Amniotic stem cell (primary cell): ENCODE measurements at regions not wholly inside any gene's neighbourhood (a gene's known extent, or its start where the extent isn't known, plus 50 kb on each side); places are given as distances from the start of the nearest gene placed in this dataset.
A peak's percentile ranks its signal among the peaks of the same experiment; 100 is the strongest.
"Not testable (repeated sequence)": the region's sequence is repeated elsewhere in the genome, so short reads cannot be mapped to it uniquely, and the experiment has no call there.

Experiments used
- DNase-seq: peaks from one replicate; lab custom pipeline; 2025; lab: John Stamatoyannopoulos, UW

DNA sequence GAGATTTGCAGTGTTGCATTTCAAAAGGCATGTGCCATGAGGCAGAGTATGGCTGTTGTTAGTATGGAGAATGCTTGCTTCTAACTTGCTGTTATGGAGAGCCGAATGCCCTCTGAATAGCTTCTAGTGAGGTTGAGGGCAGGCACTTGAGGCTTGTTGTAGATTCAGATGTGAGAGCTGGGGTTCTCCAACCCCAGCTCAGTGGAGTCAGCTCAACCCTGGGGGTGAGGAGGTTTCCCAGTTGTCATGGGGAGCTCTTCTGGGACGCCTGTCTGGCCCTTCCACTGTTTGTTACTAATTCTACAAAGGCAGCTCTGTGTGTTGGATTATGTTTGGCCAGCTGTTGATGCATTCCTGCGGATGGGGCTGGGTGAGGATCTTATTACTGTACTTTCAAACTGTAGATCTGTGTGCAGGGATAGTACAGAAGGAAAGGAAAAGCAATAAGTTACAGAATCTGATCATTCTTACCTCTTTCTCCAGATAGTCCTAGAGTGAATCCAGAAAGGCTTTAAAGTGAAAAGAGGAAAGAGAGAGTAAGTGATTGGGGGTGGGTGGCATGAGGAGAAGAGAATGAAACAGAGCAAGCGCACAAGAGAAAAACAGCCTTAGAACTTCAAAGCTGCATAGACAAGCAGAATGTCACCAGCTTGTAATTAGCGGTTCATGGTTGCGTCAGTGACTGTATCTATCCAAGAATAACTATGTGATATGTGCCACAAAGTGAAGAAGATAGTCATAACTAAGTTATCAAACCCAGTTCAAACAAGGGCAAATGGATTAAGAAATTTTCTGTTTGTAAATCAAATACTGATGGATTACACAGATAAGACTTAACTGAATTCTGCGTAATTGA is 148.7 kb downstream of the PRL start:
- DNase-seq = peak; percentile 49

DNA sequence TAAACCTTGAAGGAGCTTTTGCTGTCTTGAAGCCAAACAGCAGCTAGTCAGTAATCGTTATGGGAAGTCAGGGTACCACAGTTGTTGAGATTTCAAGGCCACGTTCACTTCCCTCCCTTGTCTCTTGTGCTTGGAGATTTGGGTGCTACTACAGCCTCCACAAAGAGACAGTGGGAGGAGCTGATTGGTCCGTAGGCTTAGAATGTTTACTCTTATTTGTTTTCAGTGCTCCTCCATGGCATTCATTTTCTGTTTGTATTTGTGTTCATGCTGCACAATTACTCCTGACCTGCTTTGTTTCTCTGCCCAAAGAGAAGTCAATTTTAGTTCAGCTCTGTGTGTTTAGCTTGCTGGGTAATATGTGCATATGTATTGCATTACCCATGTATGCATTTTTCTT is 147.7 kb downstream of the PRL start:
- no peak for DNase-seq

DNA sequence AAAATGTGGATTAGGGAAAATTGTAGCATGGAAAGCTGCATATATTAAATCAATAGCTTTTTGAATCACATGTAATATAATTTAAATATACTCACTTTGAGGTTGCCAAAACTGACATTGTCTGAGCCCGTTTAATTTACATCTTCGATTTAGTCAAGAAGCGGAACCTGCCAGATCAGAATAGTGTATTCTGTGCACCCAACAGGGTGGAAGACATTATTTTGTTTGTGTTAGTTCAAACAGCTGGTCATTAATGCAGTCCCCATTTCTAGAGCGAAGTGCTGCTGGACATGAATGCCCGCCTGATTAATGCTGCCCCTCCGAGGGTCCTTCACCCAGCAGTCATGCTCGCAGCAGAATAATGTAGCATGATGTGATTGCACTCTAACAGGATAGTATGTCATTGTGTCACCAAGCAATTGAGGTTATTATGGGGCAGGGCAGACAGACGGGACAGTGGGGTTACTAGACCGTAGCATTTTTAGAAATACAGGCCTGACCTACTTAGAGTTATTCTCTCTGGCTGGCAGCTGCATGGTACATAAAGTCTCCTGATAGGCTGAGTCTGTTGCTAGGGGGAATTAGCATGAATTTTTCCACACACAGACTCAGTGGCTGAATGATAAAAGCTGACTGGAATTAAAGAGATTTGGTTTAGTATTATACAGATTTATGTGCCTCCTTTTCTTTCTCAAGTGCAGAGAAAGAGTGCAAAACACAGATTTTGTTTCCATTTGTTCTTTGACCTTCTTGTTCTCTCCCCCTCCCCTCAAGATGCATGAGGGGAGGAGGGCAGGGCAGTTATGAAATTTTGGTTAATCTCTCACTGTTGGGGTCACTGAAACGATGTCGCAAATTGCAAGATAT is 147.1 kb downstream of the PRL start:
- DNase-seq = no peak

DNA sequence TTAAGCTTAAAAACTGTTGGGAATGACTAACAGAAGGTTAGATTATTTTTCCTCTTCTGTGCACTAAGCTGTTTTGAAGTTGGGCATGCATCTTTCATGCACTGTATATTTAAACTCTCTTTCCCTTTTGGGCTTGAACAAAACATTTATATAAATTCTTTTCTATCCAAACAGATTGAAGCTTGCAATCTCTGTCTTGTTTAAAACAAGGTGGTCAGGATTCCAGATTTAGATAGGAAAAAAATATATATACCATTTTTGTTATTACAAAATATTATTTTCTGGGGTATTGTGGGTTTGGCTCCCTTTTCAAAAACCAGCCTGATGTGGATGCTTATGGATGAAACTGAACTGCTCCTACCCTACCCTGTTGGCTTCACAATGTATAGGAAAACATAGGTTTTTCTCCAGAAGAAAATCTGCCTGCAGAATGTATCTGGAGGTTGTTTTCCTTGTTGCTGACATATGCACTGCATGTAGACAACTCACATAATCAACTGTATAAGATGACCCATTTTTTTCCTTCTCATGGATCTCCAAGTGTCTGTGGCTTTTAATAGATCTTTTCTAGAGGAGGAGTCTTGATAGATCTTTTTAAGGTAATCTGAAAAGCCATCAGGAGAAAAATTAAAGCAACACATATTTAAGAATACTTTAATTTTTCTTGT is 146.3 kb downstream of the PRL start:
- no peak for DNase-seq

DNA sequence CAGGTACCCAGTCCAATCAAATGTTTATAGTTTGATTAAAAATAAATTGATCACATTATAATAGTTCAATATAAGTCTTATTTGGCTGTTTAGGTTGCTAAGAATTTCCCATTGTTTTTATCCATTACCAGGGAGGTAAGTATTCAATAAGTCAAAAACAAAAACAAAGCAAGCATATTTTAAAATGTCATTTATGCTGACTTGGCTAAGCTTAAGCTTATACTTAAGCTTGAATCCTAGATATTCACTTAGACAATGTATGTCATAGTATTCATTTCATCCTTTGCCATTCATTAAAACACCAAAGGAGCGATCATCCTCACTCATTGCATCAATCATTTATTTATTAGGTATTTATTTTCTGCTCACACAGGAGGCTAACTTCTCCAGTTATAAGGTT is 144.9 kb downstream of the PRL start:
- DNase-seq = no peak

DNA sequence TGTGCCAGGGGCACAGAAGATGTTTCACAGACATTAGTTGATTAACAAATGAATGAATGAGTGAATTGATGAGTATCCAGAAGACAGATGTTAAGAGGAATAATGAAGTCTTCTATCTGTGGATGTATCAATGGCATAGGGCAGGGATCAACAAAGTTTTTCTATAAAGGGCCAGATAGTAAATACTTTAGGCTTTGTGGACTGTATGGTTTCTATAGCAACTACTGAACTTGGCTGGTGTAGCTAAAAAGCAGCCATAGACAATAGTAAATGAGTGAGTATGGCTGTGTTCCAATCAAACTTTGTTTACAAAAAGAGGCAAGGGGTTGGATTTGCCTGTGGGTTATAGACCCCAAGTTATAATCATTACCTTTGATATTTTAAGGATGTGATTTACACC is 144.0 kb downstream of the PRL start:
- DNase-seq = no peak

DNA sequence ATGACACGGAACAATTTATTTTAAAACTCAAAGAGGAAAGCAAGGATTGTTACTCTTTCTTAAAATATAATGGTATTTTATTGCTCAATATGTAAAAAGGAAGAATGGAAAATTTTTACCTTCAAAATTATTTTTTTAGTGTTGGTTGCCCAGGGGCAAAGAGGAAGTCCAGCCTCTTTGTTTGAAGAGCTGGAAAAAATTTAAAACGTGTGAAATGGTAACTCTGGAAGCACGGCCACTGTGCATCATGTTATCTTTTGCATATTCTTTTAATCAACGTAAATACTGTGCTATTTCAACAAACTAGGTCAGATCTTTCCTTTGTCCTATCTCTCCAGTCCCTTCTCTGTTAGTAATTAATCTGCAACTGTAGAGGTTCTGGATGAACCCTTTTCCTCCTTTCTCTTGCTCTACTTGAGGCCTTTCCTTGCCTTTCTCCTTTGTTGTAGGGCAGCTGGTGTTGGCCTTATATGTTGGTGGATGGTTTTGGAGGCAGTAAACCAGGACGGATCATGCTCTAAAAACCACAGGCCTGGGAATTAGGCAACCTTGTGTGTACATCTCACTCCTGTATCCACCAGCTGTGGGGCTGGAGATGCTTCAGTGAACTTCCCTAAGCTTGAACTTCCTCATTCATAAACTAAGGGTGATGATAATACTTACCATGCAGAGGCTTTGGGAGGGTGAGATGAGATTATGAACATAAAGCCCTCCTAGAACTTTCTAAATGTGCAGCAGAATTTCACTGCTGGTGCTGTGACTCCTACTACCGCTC is 143.3 kb downstream of the PRL start:
- DNase-seq = no peak

DNA sequence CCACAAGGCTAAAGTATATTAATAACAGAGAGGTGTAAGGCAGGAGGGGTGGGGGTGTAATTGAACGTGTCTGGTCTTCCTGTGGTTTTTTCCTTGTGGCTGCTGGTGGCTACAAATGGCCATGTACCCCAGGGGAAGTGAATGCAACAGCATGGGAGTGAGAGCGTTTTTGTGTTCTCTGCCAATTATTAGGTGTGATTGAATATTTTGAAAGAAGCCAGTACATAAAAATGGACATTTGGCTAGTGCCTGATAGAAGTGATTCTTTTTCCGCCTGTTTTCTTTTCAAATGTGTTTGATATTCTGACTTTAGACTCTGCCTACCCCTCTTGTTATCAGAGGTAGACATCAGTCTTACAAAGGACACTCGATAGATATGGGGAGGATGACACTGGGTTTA is 141.3 kb downstream of the PRL start:
- DNase-seq = no peak

DNA sequence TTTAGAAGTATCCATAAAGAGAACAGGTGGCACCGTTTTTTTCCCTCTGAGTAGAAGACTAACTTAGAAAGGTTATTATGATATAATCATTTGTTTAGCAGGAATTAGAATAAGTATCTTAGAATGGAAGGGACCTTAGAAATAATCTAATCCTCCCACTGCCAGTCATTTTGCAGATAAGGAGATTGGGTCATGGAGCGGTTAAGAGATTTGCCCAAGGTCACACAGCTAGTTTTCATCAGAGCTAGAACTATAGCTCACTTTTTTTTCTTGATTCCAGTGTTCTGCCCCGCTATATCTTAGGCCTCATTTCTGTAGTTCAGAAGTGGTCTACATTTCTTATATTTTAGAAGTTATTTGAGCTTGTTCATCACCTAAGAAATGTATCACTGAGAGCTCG is 139.6 kb downstream of the PRL start:
- no peak for DNase-seq

DNA sequence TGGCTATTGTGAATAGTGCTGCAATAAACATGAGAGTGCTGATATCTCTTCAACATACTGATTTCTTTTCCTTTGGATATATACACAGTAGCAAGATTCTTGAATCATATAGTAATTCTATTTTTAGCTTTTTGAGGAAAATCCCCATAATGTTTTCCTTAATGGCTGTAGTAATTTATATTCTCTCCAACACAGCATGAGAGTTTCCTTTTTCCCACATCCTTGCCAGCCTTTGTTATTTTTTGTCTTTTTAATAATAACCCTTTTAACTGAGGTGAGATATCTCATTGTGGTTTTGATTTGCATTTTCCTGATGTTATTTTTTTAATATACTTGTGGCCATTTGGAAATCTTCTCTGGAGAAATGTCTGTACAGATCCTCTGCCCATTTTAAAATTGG is 132.6 kb downstream of the PRL start:
- DNase-seq = no peak

DNA sequence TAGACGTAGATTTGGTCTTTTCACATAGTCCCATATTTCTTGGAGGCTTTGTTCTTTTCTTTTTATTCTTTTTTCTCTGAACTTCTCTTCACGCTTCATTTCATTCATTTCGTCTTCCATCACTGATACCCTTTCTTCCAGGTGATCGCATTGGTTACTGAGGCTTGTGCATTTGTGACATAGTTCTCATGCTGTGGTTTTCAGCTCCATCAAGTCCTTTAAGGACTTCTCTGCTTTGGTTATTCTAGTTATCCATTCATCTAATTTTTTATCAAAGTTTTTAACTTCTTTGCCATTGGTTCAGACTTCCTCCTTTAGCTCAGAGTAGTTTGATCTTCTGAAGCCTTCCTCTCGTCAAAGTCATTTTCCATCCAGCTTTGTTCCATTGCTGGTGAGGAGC is 125.8 kb downstream of the PRL start:
- not testable (repeated sequence) for DNase-seq

DNA sequence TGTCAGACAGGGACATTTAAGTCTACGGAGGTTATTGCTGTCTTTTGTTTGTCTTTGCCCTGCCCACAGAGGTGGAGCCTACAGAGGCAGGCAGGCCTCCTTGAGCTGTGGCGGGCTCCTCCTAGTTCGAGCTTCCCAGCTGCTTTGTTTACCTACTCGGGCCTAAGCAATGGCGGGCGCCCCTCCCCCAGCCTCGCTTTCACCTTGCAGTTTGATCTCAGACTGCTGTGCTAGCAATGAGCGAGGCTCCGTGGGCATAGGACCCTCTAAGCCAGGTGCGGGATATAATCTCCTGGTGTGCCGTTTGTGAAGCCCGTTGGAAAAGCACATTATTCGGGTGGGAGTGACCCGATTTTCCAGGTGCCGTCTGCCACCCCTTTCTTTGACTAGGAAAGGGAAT is 125.0 kb downstream of the PRL start:
- not testable (repeated sequence) for DNase-seq

DNA sequence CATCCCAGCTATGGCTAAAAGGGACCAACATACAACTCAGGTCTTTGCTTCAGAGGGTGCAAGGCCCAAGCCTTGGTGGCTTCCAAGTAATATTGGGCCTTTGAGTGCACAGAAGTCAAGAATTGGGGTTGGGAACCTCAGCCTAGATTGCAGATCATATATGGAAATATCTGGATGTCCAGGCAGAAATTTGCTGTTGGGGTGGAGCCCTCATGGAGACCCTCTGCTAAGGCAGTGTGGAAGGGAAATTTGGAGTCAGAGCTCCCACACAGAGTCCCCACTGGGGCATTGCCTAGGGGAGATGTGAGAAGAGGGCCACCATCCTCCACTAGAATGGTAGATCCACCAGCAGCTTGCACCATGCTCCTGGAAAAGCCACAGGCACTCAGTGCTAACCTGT is 123.5 kb downstream of the PRL start:
- DNase-seq = no peak

DNA sequence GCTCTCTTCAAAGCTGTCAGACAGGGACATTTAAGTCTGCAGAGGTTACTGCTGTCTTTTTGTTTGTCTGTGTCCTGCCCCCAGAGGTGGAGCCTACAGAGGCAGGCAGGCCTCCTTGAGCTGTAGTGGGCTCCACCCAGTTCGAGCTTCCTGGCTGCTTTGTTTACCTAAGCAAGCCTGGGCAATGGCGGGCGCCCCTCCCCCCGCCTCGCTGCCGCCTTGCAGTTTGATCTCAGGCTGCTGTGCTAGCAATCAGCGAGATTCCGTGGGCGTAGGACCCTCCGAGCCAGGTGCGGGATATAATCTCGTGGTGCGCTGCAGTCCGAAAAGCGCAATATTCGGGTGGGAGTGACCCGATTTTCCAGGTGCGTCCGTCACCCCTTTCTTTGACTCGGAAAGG is 116.6 kb downstream of the PRL start:
- DNase-seq = not testable (repeated sequence)

DNA sequence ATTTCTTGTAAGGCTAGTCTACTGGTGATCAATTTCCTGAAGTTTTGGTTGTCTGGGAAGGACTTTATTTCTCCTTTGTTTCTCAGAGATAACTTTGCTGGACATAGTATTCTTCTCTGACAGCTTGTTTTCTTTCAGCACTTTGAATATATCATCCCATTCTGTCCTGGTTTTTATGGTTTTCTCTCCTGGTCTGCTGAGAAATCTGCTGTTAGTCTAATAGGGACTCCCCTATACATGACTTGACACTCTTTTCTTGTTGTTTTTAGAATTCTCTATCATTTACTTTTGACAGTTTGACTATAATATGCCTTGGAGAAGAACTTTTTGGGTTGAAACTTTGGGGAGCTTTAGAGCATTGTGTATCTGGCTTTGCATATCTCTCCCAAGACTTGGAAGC is 112.5 kb downstream of the PRL start:
- DNase-seq = no peak

DNA sequence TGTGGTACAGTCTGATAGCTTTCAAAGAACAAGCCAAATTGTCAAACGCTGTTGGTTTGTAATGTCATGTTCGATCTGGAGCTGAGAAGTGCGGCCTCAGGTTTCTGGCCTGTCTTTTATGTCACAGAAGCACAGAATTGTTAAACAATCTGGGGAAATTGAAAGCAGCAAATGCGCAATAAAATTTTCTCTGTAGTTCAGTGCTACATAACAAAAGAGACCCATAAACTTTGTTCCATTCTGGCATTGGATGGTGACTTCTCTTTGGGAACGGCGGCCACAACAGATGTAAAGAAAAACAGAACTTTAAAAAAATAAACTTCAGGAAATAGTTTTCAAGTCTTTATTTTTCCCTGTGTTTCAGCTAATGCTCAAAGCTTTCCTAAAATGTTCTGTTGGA is 106.9 kb downstream of the PRL start:
- no peak for DNase-seq

DNA sequence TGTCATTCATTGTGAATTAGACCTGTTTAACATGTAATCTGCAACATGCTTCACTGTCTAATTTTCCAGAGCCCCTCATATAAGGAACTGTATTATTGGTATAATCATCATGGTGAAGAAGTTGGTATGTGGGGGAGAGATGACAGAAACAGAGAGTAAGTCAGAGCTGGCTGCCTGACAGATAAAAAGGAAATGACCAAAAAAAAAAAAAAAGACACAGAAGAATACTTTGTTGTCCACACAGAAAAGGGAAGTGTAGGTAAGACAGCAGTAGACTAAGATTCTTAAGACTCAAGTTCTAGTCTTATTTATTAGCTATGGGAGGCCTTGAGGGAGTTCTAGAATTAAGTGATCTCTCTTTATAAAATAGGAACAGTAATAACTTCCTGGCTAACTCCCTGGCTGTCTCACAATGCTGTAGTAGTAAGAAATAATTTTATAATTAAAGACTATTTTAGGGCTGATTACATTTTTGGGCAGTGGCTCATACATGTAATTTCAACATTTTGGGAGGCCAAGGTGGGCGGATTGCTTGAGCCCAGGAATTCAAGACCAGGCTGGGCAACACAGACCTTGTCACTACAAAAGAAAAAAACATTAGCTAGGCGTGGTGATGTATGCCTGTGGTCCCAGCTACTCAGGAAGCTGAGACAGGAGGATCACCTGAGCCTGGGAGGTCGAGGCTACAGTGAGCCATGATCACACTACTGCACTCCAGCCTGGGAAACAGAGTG is 102.5 kb downstream of the PRL start:
- DNase-seq = no peak

DNA sequence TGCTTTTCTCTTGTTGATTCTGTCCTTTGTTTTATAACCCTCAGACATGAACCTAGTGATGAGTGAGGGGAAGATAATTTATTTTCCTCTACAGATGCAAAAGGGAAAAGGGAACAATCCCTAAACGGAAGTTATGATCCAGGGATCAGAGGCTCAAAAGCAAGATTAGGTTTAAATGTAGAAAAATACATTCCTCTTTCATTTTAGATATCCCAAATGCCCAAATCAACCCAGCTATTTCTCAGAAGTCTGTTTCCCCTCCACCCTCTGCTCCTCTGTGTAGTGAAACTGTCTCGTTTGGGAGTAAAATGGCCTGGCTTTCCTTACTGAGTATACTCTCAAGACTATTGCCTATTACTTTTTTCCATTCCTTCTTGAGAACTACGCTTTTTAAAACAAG is 97.1 kb downstream of the PRL start:
- no peak for DNase-seq

DNA sequence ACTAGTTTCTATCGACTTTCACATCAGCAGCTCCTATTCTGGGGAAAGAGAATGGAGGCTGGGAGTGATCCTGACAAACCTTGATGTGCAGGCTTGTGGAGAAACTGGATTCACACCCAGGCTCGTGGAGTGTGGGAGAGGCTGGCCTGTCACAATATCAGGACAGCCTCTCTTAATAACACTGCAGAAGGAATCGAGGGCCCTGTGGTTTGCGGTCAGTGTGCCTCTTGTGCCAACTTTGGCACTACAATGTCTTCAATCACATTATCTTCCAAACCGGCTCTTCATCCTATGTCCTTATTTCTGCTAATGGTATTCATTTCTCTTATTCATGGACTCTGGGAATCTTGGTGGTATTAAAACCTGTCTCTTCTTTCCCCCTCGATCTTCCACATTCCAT is 92.7 kb downstream of the PRL start:
- no peak for DNase-seq

DNA sequence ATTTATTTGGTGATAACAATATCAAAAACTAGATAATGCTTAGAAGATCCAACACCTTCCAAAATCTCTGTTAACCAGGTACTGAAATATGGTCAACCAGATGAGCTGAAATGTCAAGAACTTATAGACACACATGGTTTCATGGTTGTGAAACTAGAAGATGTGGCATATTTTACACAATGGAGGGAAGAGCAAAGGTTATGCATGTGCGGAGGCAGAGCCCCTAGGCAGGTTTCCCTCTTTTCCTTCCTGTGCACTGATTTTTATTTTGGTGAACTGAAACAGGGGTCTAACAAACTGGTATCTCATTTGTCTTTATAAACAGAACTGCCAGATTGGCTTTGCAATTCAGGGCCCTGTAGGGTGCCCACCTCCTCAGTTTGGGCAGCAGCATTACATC is 91.6 kb downstream of the PRL start:
- no peak for DNase-seq

DNA sequence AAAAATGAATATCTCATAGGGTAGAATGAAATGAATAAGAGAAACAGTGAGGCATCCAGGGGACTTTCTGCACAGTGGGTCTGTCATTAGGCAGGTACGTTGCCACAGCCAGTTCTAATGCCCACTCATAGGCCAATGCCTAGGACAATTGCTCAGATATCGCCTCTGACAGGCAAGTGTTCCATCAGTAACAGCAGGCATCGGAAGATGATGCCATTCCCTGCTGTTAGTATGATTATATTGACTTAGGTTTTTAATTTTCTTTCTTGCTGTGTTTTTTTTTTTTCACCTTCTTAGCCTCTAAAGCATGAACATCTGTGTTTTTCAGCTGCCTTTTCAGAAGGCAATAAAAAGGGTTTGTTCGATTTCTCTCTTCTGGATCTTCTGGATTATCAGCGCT is 90.7 kb downstream of the PRL start:
- no peak for DNase-seq
